Keratinocyte (primary cell): ENCODE measurements at regions not wholly inside any gene's neighbourhood (a gene's known extent, or its start where the extent isn't known, plus 50 kb on each side); places are given as distances from the start of the nearest gene placed in this dataset.

ENCODE experiments used
- DNase-seq: peaks from one replicate; pipeline ENCODE4 v3.0.0-alpha.2; 2011; ENCODE audit warnings: low read depth, missing footprints, low spot score
- FAIRE-seq: peaks from 2 replicates; lab custom pipeline; 2011; peaks lifted over from hg19 to GRCh38; lab: Jason Lieb, UNC
- H2AFZ ChIP-seq: 2 replicates; pipeline ENCODE4 v1.6.0; 2012; ENCODE audit warnings: low read length, control low read depth, inconsistent platforms; ENCODE audit not compliant: control insufficient read depth
- H3K27ac ChIP-seq: 2 replicates; pipeline ENCODE4 v1.5.1; 2011; ENCODE audit warnings: low read length; ENCODE audit not compliant: control insufficient read depth, insufficient read depth
- H3K27me3 ChIP-seq: 3 replicates; pipeline ENCODE4 v1.6.0; 2011; ENCODE audit warnings: low read length; ENCODE audit not compliant: control insufficient read depth, insufficient read depth; ENCODE audit errors: extremely low read depth
- H3K36me3 ChIP-seq, 2 experiments: 2 replicates in 1 of 2; 3 replicates in 1 of 2; pipeline ENCODE4 v1.5.1; 2011; ENCODE audit warnings: low read length in 2 of 2, mild to moderate bottlenecking in 1 of 2; ENCODE audit not compliant: control insufficient read depth in 2 of 2, insufficient read depth in 2 of 2; ENCODE audit errors: extremely low read depth in 1 of 2
- H3K4me1 ChIP-seq: 3 replicates; pipeline ENCODE4 v1.5.1; 2011; ENCODE audit warnings: low read length; ENCODE audit not compliant: control insufficient read depth, insufficient read depth; ENCODE audit errors: extremely low read depth
- H3K4me2 ChIP-seq: 3 replicates; pipeline ENCODE4 v1.6.0; 2011; ENCODE audit warnings: low read depth, low read length; ENCODE audit not compliant: control insufficient read depth, insufficient read depth; ENCODE audit errors: extremely low read depth
- H3K4me3 ChIP-seq, 3 experiments: fragments of 200-600 bp in 1 of 3; sonication (generic) in 1 of 3; 2 replicates in 2 of 3; 3 replicates in 1 of 3; pipeline ENCODE4 v1.5.1; 2011 to 2016; ENCODE audit warnings: low read length in 3 of 3, mild to moderate bottlenecking in 3 of 3, control low read depth in 2 of 3, inconsistent platforms in 1 of 3, low read depth in 1 of 3, mixed read lengths in 1 of 3, mixed run types in 1 of 3, moderate library complexity in 1 of 3; ENCODE audit not compliant: control insufficient read depth in 2 of 3, insufficient read depth in 2 of 3; ENCODE audit errors: extremely low read depth in 1 of 3
- H3K79me2 ChIP-seq: 2 replicates; pipeline ENCODE4 v1.6.0; 2012; ENCODE audit warnings: low read length; ENCODE audit not compliant: control insufficient read depth, insufficient read depth
- H3K9ac ChIP-seq: 3 replicates; pipeline ENCODE4 v1.6.0; 2011; ENCODE audit warnings: low read length; ENCODE audit not compliant: control insufficient read depth, insufficient read depth; ENCODE audit errors: extremely low read depth
- H3K9me1 ChIP-seq: 3 replicates; pipeline ENCODE4 v1.6.0; 2011; ENCODE audit warnings: low read length; ENCODE audit not compliant: control insufficient read depth, insufficient read depth; ENCODE audit errors: extremely low read depth
- H3K9me3 ChIP-seq: 2 replicates; pipeline ENCODE4 v1.5.1; 2012; ENCODE audit warnings: low read depth, low read length; ENCODE audit not compliant: control insufficient read depth
- H4K20me1 ChIP-seq: 3 replicates; pipeline ENCODE4 v1.6.0; 2011; ENCODE audit warnings: low read length; ENCODE audit not compliant: control insufficient read depth, insufficient read depth; ENCODE audit errors: extremely low read depth
- EZH2 ChIP-seq: IDR thresholded peaks from one replicate; pipeline ENCODE4 v1.6.1; 2012; ENCODE audit warnings: inconsistent platforms, mild to moderate bottlenecking, low read length, moderate library complexity
- dilution Hi-C: fragments of 300-500 bp; cut with MboI; formaldehyde crosslinking; loops from one replicate; pipeline ENCODE4 v1.7.0; 2020; ENCODE audit warnings: low sequenced_read_pairs; ENCODE audit not compliant: extremely low pct_ligation_motif_present
- TF ChIP-seq, protein P1 (sequence below), 3 experiments: IDR thresholded peaks in 1 of 3; conservative IDR thresholded peaks in 1 of 3; optimal IDR thresholded peaks in 1 of 3; 2 replicates in 2 of 3; 3 replicates in 1 of 3; pipeline versions ENCODE3 to v1.5.1; 2011; ENCODE audit warnings: low read length in 3 of 3, mild to moderate bottlenecking in 3 of 3, moderate library complexity in 2 of 3, control low read depth in 1 of 3, inconsistent platforms in 1 of 3; ENCODE audit not compliant: insufficient read depth in 2 of 3; ENCODE audit errors: extremely low read depth in 1 of 3

DNA sequence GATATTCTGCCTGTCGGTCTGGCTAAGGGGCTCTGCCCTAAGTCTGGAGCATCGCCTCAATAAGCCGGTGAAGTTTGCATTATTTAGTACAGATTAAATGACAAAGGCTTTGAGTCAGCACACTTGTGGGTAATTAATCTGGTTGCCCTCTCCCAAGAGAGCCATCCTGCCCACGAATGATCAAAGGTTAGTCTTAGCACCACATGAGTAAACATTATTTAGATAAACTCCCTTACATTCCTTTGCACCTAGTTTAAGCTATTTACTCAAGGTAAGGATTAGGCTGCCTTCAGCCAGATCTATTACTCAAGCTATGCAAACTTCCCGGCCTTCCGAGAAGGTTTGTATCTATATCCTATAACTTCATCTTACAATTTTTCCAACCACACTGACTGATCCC is 572.1 kb downstream of the CHSY3 start:
- FAIRE-seq: no peak
- no peak for DNase-seq
- H3K27me3 ChIP-seq: no peaks in the 10 kb centered on the region
- H3K4me3 ChIP-seq: no peak overlapping the region
- H3K27ac ChIP-seq: no peak overlapping the region
- no peaks in the 10 kb centered on the region for H3K9me1 ChIP-seq
- no peak overlapping the region for H3K9ac ChIP-seq
- no peak overlapping the region for H2AFZ ChIP-seq
- H3K9me3 ChIP-seq: no peaks in the 10 kb centered on the region
- dilution Hi-C loops: no loop called here
- H3K4me1 ChIP-seq: no peaks in the 10 kb centered on the region
- H3K79me2 ChIP-seq: no peaks in the 10 kb centered on the region
- TF ChIP-seq, protein P1, sequence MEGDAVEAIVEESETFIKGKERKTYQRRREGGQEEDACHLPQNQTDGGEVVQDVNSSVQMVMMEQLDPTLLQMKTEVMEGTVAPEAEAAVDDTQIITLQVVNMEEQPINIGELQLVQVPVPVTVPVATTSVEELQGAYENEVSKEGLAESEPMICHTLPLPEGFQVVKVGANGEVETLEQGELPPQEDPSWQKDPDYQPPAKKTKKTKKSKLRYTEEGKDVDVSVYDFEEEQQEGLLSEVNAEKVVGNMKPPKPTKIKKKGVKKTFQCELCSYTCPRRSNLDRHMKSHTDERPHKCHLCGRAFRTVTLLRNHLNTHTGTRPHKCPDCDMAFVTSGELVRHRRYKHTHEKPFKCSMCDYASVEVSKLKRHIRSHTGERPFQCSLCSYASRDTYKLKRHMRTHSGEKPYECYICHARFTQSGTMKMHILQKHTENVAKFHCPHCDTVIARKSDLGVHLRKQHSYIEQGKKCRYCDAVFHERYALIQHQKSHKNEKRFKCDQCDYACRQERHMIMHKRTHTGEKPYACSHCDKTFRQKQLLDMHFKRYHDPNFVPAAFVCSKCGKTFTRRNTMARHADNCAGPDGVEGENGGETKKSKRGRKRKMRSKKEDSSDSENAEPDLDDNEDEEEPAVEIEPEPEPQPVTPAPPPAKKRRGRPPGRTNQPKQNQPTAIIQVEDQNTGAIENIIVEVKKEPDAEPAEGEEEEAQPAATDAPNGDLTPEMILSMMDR (optimal IDR thresholded peaks at IDR 0.05 in 1 of 3, IDR thresholded peaks at IDR 0.05 in 1 of 3, conservative IDR thresholded peaks at IDR 0.05 in 1 of 3; ENCODE audit: extremely low read depth in 1 of 3, insufficient read depth in 2 of 3, low read length in 3 of 3): no peak
- TF ChIP-seq EZH2: no peak
- no peaks in the 10 kb centered on the region for H3K36me3 ChIP-seq
- H4K20me1 ChIP-seq: no peaks in the 10 kb centered on the region
- H3K4me2 ChIP-seq: no peak overlapping the region

GRCh38 chr5:130462516-130462915 is 558.3 kb downstream of the CHSY3 start:
- DNase-seq (no peak), FAIRE-seq (no peak)

More at GRCh38 chr5:130462516-130462915, 558.3 kb downstream of the CHSY3 start:
- Histone ChIP-seq H3K9me3 (no peaks in the 10 kb centered on the region), H3K9ac (no peak overlapping the region), H3K4me3 (no peak overlapping the region), H3K36me3 (no peaks in the 10 kb centered on the region), H2AFZ (no peak overlapping the region), H3K27me3 (no peaks in the 10 kb centered on the region), H3K4me2 (no peak overlapping the region), H4K20me1 (no peaks in the 10 kb centered on the region), H3K4me1 (no peaks in the 10 kb centered on the region), H3K79me2 (no peaks in the 10 kb centered on the region), H3K9me1 (no peaks in the 10 kb centered on the region), H3K27ac (no peak overlapping the region)
- TF ChIP-seq EZH2: no peak
- TF ChIP-seq, protein P1 (optimal IDR thresholded peaks at IDR 0.05 in 1 of 3, IDR thresholded peaks at IDR 0.05 in 1 of 3, conservative IDR thresholded peaks at IDR 0.05 in 1 of 3; ENCODE audit: extremely low read depth in 1 of 3, insufficient read depth in 2 of 3, low read length in 3 of 3): no peak
- dilution Hi-C loops: no loop called here
